Peyer's patch (tissue), 4 donors: ENCODE measurements at regions not wholly inside any gene's neighbourhood (a gene's known extent, or its start where the extent isn't known, plus 50 kb on each side); places are given as distances from the start of the nearest gene placed in this dataset.

Experiments used
- CTCF ChIP-seq, 6 experiments: fragments of 450-650 bp in 4 of 6; fragments of 200-600 bp in 2 of 6; sonication (generic) in 1 of 6; IDR thresholded peaks; one replicate each; pipeline ENCODE4 v1.5.1; 2017 to 2019; ENCODE audit warnings: antibody characterized with exemption in 6 of 6, mild to moderate bottlenecking in 3 of 6, moderate library complexity in 1 of 6
- POLR2A ChIP-seq, 2 donors: fragments of 450-650 bp; IDR thresholded peaks; one replicate each; pipeline ENCODE4 v1.5.1; 2017; ENCODE audit warnings: antibody characterized with exemption in 2 of 2, mild to moderate bottlenecking in 2 of 2, moderate library complexity in 2 of 2

DNA sequence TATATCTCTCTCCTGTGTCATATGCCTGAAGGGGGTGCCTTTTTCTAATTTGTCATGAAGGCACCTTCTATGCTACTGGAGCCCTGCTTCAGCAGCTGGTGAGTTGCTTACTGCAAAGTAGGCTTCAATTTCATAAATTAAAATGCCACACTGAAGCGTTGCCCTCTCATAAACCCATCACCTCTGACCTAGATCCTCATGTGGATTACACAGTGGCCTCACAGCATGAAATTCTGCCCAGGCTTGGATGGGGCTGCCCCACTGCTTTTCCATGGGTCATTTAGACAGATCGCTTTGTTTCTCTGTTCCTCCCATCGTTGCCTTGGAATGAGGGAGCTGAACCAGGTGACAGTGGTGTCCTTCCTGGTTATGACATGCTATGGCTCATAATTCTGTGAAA, 131.2 kb downstream of the RPL22L1 start:
- TF ChIP-seq CTCF (IDR thresholded peaks at IDR 0.05) (no peak), POLR2A (IDR thresholded peaks at IDR 0.05) (no peak)
